MM.1S (cell line): ENCODE measurements at regions not wholly inside any gene's neighbourhood (a gene's known extent, or its start where the extent isn't known, plus 50 kb on each side); places are given as distances from the start of the nearest gene placed in this dataset.

Experiments used
- DNase-seq: peaks from one replicate; pipeline ENCODE4 v3.0.0-alpha.2; 2015
- H2AFZ ChIP-seq: fragments of 300-600 bp; sonication (generic); 2 replicates; pipeline ENCODE4 v1.6.0; 2016; ENCODE audit warnings: antibody characterized with exemption, low read length
- H3F3A ChIP-seq: fragments of 300-600 bp; sonication (generic); 2 replicates; pipeline ENCODE4 v1.6.1; 2016; ENCODE audit warnings: mild to moderate bottlenecking, antibody characterized with exemption, low read length, moderate library complexity, mixed read lengths; ENCODE audit not compliant: insufficient read depth
- H3K27ac ChIP-seq: fragments of 300-600 bp; sonication (generic); 2 replicates; pipeline ENCODE4 v1.5.1; 2016; ENCODE audit warnings: mild to moderate bottlenecking, low read length
- H3K27me3 ChIP-seq: fragments of 300-600 bp; sonication (generic); replicated peaks from 2 replicates; pipeline ENCODE4 v1.6.0; 2016; ENCODE audit warnings: low read length; ENCODE audit not compliant: insufficient read depth
- H3K36me3 ChIP-seq: fragments of 300-600 bp; sonication (generic); replicated peaks from 2 replicates; pipeline ENCODE4 v1.6.1; 2016; ENCODE audit warnings: mild to moderate bottlenecking, low read length, mixed read lengths; ENCODE audit not compliant: insufficient read depth
- H3K4me1 ChIP-seq: fragments of 300-600 bp; sonication (generic); 2 replicates; pipeline ENCODE4 v1.6.1; 2016; ENCODE audit warnings: low read length, mixed read lengths
- H3K4me2 ChIP-seq: fragments of 300-600 bp; sonication (generic); 2 replicates; pipeline ENCODE4 v1.6.0; 2016; ENCODE audit warnings: low read depth, low read length
- H3K4me3 ChIP-seq: fragments of 300-600 bp; sonication (generic); 2 replicates; pipeline ENCODE4 v1.5.1; 2016; ENCODE audit warnings: low read length, mixed read lengths
- H3K79me2 ChIP-seq: fragments of 300-600 bp; sonication (generic); 2 replicates; pipeline ENCODE4 v1.6.1; 2016; ENCODE audit warnings: mixed run types, low read length, mixed read lengths
- H3K9ac ChIP-seq: fragments of 300-600 bp; sonication (generic); 2 replicates; pipeline ENCODE4 v1.6.1; 2016; ENCODE audit warnings: low read length, mixed read lengths
- H3K9me2 ChIP-seq: fragments of 300-600 bp; sonication (generic); replicated peaks from 2 replicates; pipeline ENCODE4 v1.6.1; 2016; ENCODE audit warnings: mild to moderate bottlenecking, low read length, mixed read lengths; ENCODE audit not compliant: insufficient read depth
- H3K9me3 ChIP-seq: fragments of 300-600 bp; sonication (generic); replicated peaks from 2 replicates; pipeline ENCODE4 v1.6.1; 2016; ENCODE audit warnings: mild to moderate bottlenecking, low read length, mixed read lengths; ENCODE audit not compliant: insufficient read depth
- H4K20me1 ChIP-seq: fragments of 300-600 bp; sonication (generic); 2 replicates; pipeline ENCODE4 v1.6.1; 2016; ENCODE audit warnings: mild to moderate bottlenecking, low read length, moderate library complexity, mixed read lengths; ENCODE audit not compliant: insufficient read depth
- EZH2 ChIP-seq: fragments of 300-600 bp; sonication (generic); optimal IDR thresholded peaks from 2 replicates; pipeline ENCODE3; 2017; ENCODE audit warnings: low read depth, mild to moderate bottlenecking, antibody characterized with exemption, low read length, mixed read lengths
- EZH2phosphoT487 ChIP-seq: fragments of 300-600 bp; sonication (generic); IDR thresholded peaks from 2 replicates; pipeline ENCODE4 v1.6.1; 2018; ENCODE audit warnings: antibody characterized with exemption, low read length
- TF ChIP-seq, protein P1 (sequence below): fragments of 300-600 bp; sonication (generic); IDR thresholded peaks from 2 replicates; pipeline ENCODE4 v1.5.1; 2016; ENCODE audit warnings: antibody characterized with exemption, low read length, mixed read lengths

- no peak overlapping the region for H3K4me2 ChIP-seq
- H3F3A ChIP-seq: no peaks in the 10 kb centered on the region
- H3K9me3 ChIP-seq: no peaks in the 10 kb centered on the region
- no peak for DNase-seq
- H3K4me1 ChIP-seq: no peaks in the 10 kb centered on the region
- no peaks in the 10 kb centered on the region for H3K79me2 ChIP-seq
- H3K9me2 ChIP-seq: no peaks in the 10 kb centered on the region
- no peaks in the 10 kb centered on the region for H3K36me3 ChIP-seq
- H3K9ac ChIP-seq: no peak overlapping the region
- no peaks in the 10 kb centered on the region for H3K27me3 ChIP-seq
- H4K20me1 ChIP-seq: no peaks in the 10 kb centered on the region
- no peak overlapping the region for H3K4me3 ChIP-seq
- TF ChIP-seq EZH2 (no peak), EZH2phosphoT487 (no peak)
- TF ChIP-seq, protein P1, sequence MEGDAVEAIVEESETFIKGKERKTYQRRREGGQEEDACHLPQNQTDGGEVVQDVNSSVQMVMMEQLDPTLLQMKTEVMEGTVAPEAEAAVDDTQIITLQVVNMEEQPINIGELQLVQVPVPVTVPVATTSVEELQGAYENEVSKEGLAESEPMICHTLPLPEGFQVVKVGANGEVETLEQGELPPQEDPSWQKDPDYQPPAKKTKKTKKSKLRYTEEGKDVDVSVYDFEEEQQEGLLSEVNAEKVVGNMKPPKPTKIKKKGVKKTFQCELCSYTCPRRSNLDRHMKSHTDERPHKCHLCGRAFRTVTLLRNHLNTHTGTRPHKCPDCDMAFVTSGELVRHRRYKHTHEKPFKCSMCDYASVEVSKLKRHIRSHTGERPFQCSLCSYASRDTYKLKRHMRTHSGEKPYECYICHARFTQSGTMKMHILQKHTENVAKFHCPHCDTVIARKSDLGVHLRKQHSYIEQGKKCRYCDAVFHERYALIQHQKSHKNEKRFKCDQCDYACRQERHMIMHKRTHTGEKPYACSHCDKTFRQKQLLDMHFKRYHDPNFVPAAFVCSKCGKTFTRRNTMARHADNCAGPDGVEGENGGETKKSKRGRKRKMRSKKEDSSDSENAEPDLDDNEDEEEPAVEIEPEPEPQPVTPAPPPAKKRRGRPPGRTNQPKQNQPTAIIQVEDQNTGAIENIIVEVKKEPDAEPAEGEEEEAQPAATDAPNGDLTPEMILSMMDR: no peak
- H3K27ac ChIP-seq: no peak overlapping the region
- H2AFZ ChIP-seq: no peak overlapping the region
Observed at GRCh38 chr9:7304627-7304995, 495.0 kb downstream of the DMAC1 start.

DNA sequence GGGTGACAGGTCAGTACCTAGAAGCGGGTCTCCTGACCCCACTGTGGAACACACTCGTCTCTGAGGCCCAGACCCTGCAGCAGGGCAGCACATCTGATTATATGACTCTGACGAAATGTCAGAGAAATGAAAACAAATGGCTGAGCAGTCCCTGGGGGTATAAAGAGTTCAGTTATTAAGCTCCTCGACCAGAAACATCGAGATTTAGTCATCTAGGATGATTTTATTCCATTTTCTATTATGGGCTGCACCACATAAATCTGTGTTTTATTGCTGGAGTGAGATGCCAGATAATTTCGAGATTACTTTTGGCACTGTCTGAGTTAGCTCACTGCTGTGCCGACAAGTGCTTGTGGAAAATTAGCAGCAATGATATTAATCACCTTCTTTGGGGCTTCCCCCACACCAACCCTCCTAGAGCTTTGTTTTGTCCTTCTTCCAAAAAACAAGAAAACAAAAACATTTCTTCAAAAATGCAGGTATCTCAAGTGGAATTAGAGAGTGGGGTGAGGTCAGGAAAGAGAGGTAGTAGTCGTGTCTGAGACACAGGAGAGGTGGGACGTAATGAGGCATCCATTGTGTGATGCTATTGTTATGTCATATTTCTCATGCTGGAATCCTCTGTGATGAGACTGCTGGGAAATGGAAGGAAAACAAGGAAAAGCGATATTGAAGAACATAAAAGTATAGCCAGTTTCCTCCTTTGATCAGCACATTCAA, 495.5 kb downstream of the DMAC1 start:
- Histone ChIP-seq H3K4me3 (no peak overlapping the region), H3K79me2 (no peaks in the 10 kb centered on the region), H3K9me3 (no peaks in the 10 kb centered on the region), H4K20me1 (no peaks in the 10 kb centered on the region), H2AFZ (no peak overlapping the region), H3K9ac (no peak overlapping the region), H3K27ac (no peak overlapping the region), H3K4me2 (no peak overlapping the region), H3K36me3 (no peaks in the 10 kb centered on the region), H3K27me3 (no peaks in the 10 kb centered on the region), H3K9me2 (no peaks in the 10 kb centered on the region), H3K4me1 (no peaks in the 10 kb centered on the region), H3F3A (no peaks in the 10 kb centered on the region)
- no peak for DNase-seq
- no peak for TF ChIP-seq EZH2
- TF ChIP-seq, protein P1: no peak
- TF ChIP-seq EZH2phosphoT487: no peak

DNA sequence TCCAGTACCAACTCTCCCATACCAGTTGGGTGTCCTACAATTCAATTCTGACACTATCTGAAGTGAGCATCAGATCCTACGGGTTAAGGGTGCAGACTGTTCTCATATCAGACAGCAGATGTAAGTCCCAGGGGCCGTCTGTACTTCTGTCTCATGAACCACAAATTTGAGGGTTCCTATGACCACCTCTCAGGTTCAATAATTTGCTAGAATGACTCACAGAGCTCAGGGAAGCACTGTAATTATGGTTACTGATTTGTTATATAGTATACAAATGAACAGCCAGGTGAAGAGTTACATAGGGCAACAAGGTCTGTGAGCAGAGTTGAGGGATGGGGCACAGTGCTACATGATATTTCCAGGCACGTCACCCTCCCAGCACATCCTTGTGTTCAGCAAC, 499.1 kb downstream of the DMAC1 start:
- Histone ChIP-seq H3K79me2 (no peaks in the 10 kb centered on the region), H3K27ac (no peak overlapping the region), H3K9me2 (no peaks in the 10 kb centered on the region), H2AFZ (no peak overlapping the region), H3K4me2 (no peak overlapping the region), H3K9me3 (no peaks in the 10 kb centered on the region), H4K20me1 (no peaks in the 10 kb centered on the region), H3K4me3 (no peak overlapping the region), H3K27me3 (no peaks in the 10 kb centered on the region), H3K4me1 (no peaks in the 10 kb centered on the region), H3F3A (no peaks in the 10 kb centered on the region), H3K9ac (no peak overlapping the region), H3K36me3 (no peaks in the 10 kb centered on the region)
- TF ChIP-seq, protein P1: no peak
- TF ChIP-seq EZH2 (no peak), EZH2phosphoT487 (no peak)
- DNase-seq: no peak
